ENCODE measurements at regions not wholly inside any gene's neighbourhood (a gene's known extent, or its start where the extent isn't known, plus 50 kb on each side); places are given as distances from the start of the nearest gene placed in this dataset.
"Not testable (repeated sequence)": the region's sequence is repeated elsewhere in the genome, so short reads cannot be mapped to it uniquely, and the experiment has no call there.

GRCh38 chr16:85227084-85227945 is 115.0 kb upstream of the CIBAR2 start:
- intact Hi-C loops (cut with DNase I): no loop called here
- Histone ChIP-seq H3K4me3 (no peak overlapping the region), H3K9me3 (no peaks in the 10 kb centered on the region), H3K4me1 (peaks cover 21% of the 10 kb centered on the region), H3K27ac (no peak overlapping the region), H3K27me3 (no peaks in the 10 kb centered on the region), H3K36me3 (no peaks in the 10 kb centered on the region)
- no peak for TF ChIP-seq POLR2A (IDR thresholded peaks at IDR 0.05)
- TF ChIP-seq POLR2AphosphoS5 (IDR thresholded peaks at IDR 0.05; ENCODE audit: insufficient read depth in 1 of 2, low read depth in 1 of 2): no peak
- TF ChIP-seq CTCF (IDR thresholded peaks at IDR 0.05): no peak
- no peak for DNase-seq (ENCODE audit: extremely low spot score in 2 of 2)

DNA sequence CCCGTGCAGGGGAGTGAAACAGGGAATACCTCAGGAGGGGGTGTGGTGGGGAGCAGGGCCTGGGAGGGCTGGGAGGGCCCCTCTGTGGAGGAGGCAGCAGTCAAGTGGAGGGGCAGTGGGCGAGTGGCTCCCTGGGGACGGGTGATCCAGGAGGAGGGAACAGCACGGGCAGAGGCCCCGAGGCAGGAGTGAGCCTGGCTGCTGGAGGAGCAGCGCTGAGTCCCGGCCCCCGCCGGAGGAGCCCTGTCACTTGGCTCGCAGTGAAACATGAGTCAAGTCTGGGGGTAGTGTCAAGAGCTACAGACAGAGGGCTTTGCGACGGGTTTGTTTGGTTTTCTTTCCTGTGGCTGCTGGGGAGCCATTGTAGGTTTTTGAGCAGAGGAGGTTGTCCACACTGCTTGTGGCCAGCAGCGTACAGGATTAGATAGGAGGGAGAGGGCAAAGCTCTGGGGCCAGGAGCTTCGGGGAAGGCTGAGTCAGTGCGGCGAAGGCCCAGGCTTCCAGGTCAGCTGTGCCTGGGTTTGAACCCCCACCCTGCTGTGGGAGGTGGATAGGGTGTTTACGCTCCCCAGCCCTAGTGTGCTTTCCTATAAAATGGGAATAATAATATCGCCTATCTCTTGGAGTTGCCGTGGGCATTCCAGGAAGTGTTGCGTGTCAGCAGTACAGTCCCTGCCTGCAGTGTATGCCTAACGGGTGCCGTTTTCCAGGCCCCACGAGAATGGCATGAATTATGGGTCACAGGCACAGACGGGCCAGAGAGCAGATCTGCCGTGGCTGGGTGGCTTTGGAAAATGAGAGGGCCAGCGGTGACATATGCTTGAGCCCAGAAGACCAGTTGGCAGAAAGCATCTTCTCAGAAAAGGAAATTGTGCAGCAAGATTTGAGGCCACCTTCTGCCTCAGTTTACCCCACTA is 115.9 kb upstream of the CIBAR2 start:
- no peak for DNase-seq (ENCODE audit: extremely low spot score in 2 of 2)
- peaks cover 30% of the 10 kb centered on the region for H3K4me1 ChIP-seq
- no peak overlapping the region for H3K4me3 ChIP-seq
- no peaks in the 10 kb centered on the region for H3K27me3 ChIP-seq
- no peak overlapping the region for H3K27ac ChIP-seq
- H3K9me3 ChIP-seq: no peaks in the 10 kb centered on the region
- no peak for TF ChIP-seq CTCF (IDR thresholded peaks at IDR 0.05)
- no peak for TF ChIP-seq POLR2AphosphoS5 (IDR thresholded peaks at IDR 0.05; ENCODE audit: insufficient read depth in 1 of 2, low read depth in 1 of 2)
- TF ChIP-seq POLR2A (IDR thresholded peaks at IDR 0.05): no peak
- H3K36me3 ChIP-seq: no peaks in the 10 kb centered on the region
- intact Hi-C loops (cut with DNase I): no loop called here

GRCh38 chr16:85228970-85229430 is 116.7 kb upstream of the CIBAR2 start:
- peaks cover 38% of the 10 kb centered on the region for H3K4me1 ChIP-seq
- H3K4me3 ChIP-seq: no peak overlapping the region
- no peak for TF ChIP-seq POLR2A (IDR thresholded peaks at IDR 0.05)
- TF ChIP-seq POLR2AphosphoS5 (IDR thresholded peaks at IDR 0.05; ENCODE audit: insufficient read depth in 1 of 2, low read depth in 1 of 2): no peak
- no peak for TF ChIP-seq CTCF (IDR thresholded peaks at IDR 0.05)
- H3K27ac ChIP-seq: no peak overlapping the region
- no peaks in the 10 kb centered on the region for H3K36me3 ChIP-seq
- no peaks in the 10 kb centered on the region for H3K27me3 ChIP-seq
- intact Hi-C loops (cut with DNase I): no loop called here
- no peaks in the 10 kb centered on the region for H3K9me3 ChIP-seq
- DNase-seq (ENCODE audit: extremely low spot score in 2 of 2): no peak

DNA sequence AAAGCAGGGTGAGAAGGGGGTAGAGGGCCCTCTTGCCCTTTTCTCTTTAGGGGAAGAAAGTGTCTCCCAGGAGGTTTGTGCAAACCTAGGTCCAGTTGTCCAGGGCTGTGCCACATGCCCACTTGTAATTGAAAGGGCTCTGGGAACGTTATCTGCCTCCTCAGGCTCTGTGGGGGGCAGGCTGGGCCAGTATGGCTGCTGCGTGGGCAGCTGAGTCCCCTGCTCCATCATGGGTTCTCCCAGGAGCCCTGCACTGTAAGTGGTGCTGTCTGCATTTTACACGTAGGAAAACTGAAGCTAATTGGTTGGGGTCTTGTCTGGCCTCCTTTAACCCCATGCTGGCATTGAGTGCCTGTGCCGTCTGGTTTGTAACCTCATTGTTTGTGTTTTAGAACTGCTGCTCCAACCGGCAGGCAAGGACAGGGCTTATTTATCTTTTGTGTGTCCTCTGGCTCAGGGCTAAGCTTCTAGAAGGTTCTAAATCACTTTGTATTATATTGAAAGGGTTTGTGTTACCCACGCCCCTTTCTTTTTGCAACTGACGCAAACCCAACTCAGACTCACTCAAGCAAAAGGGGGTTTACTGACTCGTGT is 117.7 kb upstream of the CIBAR2 start:
- no peak for DNase-seq (ENCODE audit: extremely low spot score in 2 of 2)
- no peak overlapping the region for H3K27ac ChIP-seq
- H3K36me3 ChIP-seq: no peaks in the 10 kb centered on the region
- no peak overlapping the region for H3K4me3 ChIP-seq
- TF ChIP-seq CTCF (IDR thresholded peaks at IDR 0.05) (no peak), POLR2AphosphoS5 (IDR thresholded peaks at IDR 0.05; ENCODE audit: insufficient read depth in 1 of 2, low read depth in 1 of 2) (no peak), POLR2A (IDR thresholded peaks at IDR 0.05) (no peak)
- H3K9me3 ChIP-seq: no peaks in the 10 kb centered on the region
- intact Hi-C loops (cut with DNase I): loop anchor here (10.0 kb wide), 1 partner anchor 105 kb away; no protein-coding TSS in a partner anchor
- no peaks in the 10 kb centered on the region for H3K27me3 ChIP-seq
- peaks cover 47% of the 10 kb centered on the region for H3K4me1 ChIP-seq

GRCh38 chr16:85230764-85231383 is 118.6 kb upstream of the CIBAR2 start:
- DNase-seq (ENCODE audit: extremely low spot score in 2 of 2); H3K9me3 ChIP-seq; H3K4me3 ChIP-seq; H3K36me3 ChIP-seq; H3K27me3 ChIP-seq; H3K27ac ChIP-seq: not testable (repeated sequence)
- H3K4me1 ChIP-seq: peaks cover 55% of the 10 kb centered on the region
- intact Hi-C loops (cut with DNase I): loop anchor here (10.0 kb wide), 1 partner anchor 106 kb away; no protein-coding TSS in a partner anchor

Data from vagina (tissue), 2 donors.